ENCODE measurements at regions not wholly inside any gene's neighbourhood (a gene's known extent, or its start where the extent isn't known, plus 50 kb on each side); places are given as distances from the start of the nearest gene placed in this dataset.
"Not testable (repeated sequence)": the region's sequence is repeated elsewhere in the genome, so short reads cannot be mapped to it uniquely, and the experiment has no call there.

DNA sequence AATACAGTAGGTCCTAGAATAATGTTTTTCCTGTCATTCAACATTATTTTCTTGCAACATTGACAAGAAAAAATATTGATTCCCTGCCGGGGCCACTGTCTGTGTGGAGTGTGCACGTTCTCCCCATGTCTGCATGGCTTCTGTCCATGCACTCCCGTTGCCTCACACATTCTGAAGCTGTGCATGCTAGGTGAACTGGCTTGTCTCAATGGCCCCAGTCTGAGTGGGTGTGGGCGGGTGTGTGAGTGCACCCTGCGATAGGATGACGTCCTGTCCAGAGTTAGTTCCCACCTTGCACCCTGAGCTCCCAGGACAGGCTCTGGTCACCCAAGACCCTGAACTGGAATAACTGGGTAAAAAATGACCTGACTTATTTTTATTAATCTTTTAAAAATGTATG is 186.1 kb downstream of the CAND1 start:
- no peak for DNase-seq (ENCODE audit: low spot score)

GRCh38 chr12:67456431-67456901 is 187.3 kb downstream of the CAND1 start:
- no peak for DNase-seq (ENCODE audit: low spot score)

GRCh38 chr12:67457136-67457535 is 188.0 kb downstream of the CAND1 start:
- no peak for DNase-seq (ENCODE audit: low spot score)

DNA sequence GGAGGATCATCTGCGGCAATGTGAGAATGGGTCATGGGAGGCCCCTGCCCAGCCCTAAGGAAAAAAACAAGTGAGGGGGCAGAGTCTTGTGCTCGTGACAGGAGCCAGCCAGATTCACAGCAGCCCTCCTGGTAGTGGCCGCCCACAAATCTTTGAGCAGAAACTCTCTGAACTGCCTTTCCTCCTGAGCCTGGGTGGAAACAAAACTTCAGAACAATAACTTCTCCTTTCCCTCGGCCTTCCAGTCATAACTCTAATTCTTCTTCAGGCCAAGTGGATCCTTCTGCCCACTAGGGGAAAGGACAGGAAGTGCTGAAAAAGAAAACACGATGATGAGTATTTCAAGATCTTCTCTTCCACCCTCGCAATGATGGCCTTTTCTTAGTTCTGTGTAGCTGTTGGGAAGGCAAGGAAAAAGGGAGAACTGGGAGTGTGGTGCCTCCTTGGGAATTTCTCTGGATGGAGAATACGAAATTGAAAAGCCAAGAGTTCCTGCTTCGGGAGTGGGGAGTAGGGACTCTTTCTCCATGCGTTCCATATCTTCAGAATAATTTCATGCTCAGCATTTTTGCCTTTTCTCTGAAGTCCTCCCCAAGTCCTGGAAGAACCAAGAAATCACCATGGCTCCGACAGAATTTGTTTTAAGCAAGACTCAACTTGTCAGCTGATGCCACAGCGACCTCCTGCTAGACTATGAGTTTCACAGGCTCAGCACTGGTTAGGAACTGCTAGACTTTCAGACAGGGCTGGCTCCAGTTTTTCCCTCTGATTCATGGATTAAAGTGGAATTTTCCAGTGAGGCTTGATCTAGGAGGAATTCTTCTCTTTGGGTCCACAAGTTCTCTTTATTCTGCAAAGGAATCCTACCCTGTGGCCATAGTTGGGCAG is 188.9 kb downstream of the CAND1 start:
- no peak for DNase-seq (ENCODE audit: low spot score)

DNA sequence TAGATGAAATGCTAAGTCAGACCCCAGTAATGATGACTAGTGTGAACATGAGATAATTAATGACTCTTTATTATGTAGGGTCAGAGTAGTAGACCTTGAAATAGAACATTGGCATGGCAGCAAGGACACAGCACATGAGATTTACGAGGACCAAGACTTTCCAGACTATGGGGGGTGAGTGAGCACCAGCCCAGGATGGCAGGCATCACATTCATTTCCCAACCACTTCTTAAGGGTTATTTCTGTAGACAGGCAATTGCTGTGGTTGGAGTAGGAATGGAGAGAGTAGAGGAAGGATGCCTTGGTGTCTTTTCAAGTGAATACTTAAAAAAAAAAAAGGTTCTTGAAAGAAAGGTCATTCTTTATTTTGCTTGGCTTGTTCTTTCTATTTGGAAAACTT is 189.4 kb upstream of the DYRK2 start:
- DNase-seq (ENCODE audit: low spot score) = no peak

- no peak for DNase-seq (ENCODE audit: low spot score)
Measured at GRCh38 chr12:67459578-67459977, 189.0 kb upstream of the DYRK2 start.

- DNase-seq (ENCODE audit: low spot score) = no peak
Measured at GRCh38 chr12:67460388-67460787, 188.2 kb upstream of the DYRK2 start.

DNA sequence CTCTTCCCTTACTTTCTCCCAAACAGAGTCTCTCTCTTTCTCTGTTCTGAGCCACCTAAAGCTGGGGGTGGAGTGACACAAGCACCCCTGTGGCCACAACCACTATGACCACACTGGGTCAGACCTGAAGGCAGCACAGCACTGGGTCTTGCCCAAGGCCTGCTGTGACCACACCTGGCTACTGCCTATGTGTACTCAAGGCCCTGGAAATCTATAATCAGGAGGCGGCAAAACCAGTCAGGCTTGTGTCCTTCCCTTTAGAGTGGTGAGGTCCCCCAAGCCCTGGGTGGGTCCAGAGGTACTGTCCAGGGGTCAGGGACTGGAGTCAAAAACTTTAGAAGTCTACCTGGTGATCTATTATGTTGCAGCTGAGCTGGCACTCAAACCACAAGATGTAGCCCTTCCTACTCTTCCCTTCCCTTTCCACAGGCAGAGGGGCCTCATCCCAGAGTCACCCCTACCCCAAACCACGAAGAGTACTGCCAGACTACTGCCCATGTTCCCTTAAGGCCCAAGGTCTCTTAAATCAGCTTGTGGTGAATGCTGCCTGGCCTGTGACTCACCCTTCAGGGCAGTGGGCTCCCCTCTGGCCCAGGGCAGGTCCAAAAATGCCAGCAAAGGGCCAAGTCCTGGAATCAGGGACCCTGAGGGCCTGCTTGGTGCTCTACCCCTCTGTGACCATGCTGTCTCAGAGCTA is 179.8 kb upstream of the DYRK2 start:
- no peak for DNase-seq (ENCODE audit: low spot score)

DNA sequence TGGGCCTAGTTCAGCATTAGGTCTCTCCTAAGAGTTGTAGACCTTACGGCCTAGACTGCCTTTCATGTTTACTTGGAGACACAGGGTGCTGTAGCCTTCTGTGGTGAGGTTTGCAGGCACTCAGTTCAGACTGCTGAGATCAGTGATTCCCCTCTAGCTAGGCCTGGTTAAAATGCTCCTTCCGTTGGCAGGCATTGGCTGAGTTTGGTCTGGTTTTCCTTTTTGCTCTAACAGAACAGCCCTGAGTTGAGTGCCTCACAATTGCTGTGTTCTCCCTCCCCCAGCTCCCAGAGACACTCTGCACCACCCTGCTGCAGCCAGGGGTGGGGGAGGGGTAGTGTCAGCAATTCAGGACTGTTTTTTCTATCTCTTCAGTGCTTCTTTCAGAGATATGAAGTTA is 178.9 kb upstream of the DYRK2 start:
- DNase-seq (ENCODE audit: low spot score) = peak; percentile 69

DNA sequence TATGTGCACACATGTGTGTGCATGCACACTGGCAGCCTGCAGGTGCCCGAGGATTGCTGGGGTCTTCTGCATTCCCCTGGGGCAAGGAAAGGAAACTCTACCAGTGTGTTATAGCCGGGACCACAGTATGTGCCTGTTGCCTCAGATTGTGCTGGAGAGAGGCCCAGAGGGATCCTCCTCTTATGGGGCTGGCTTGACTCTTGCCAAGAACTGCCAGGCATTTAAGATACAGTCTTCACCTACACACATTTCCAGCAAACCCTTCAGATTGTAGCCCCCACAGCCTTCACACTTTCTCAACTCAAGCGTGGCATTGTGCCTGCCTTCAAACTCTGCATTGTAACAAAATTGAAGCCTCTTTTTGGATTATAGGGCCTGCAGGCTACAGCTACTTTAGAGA is 176.7 kb upstream of the DYRK2 start:
- no peak for DNase-seq (ENCODE audit: low spot score)

GRCh38 chr12:67472539-67472938 is 176.0 kb upstream of the DYRK2 start:
- DNase-seq (ENCODE audit: low spot score) = no peak

- DNase-seq (ENCODE audit: low spot score) = no peak
Measured at GRCh38 chr12:67474934-67475620, 173.5 kb upstream of the DYRK2 start.

DNA sequence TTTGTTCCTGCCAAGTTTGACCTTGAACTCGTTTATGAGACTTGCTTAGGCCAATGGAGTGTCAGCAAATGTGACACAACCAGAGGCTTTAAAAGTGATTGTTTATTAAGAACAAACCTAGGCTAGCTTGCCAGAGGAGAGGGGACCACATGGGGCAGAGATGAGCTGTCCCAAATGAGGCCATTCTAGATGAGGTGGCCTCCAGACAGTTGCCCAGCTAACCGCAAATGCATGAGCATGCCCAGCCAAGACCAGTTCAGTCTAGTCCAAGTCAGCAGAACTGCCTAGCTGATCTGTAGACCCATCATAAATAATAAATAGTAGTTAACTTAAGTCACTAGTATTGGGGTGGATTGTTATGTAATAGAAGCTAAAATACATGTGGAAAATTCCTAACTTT is 172.8 kb upstream of the DYRK2 start:
- no peak for DNase-seq (ENCODE audit: low spot score)

- DNase-seq (ENCODE audit: low spot score) = peak; percentile 35
Measured at GRCh38 chr12:67477681-67478265, 170.8 kb upstream of the DYRK2 start.

GRCh38 chr12:67482751-67483661 is 165.5 kb upstream of the DYRK2 start:
- DNase-seq (ENCODE audit: low spot score) = peak; percentile 25

- no peak for DNase-seq (ENCODE audit: low spot score)
Measured at GRCh38 chr12:67483871-67484554, 164.5 kb upstream of the DYRK2 start.

- DNase-seq (ENCODE audit: low spot score) = no peak
Measured at GRCh38 chr12:67484791-67485480, 163.6 kb upstream of the DYRK2 start.

DNA sequence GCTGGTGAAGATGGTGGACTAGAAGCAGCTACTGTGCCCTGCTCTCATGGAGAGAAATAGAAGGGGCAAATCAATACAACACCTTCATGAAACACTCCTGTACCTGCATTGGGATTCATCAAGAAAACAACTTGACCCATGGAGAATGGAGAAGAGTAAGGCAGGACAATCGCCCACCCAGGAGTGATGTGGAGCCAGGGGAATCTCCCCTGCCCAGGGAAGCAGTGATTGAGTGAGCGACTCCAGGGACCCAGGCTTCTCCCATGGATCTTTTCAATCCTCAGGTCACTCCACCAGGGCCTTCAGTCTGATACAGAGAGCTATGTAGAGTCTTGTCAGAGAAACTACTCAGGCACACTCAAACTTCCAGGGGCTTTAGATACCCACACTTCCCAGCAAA is 161.9 kb upstream of the DYRK2 start:
- DNase-seq (ENCODE audit: low spot score) = no peak

DNA sequence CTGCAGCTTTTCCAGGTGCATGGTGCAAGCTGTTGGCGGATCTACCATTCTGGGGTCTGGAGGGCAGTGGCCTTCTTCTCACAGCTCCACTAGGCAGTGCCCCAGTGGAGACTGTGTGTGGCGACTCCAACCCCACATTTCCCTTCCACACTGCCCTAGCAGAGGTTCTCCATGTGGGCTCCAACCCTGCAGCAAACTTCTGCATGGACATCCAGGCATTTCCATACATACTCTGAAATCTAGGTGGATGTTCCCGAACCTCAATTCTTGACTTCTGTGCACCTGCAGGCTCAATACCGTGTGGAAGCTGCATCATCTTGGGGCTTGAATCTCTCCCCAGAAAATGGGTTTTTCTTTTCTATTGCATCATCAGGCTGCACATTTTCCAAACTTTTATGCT is 160.2 kb upstream of the DYRK2 start:
- DNase-seq (ENCODE audit: low spot score) = not testable (repeated sequence)

GRCh38 chr12:67489007-67489406 is 159.5 kb upstream of the DYRK2 start:
- no peak for DNase-seq (ENCODE audit: low spot score)
